Hepatocyte (in vitro differentiated cells): ENCODE measurements at regions not wholly inside any gene's neighbourhood (a gene's known extent, or its start where the extent isn't known, plus 50 kb on each side); places are given as distances from the start of the nearest gene placed in this dataset.

Experiments used
- EZH2 ChIP-seq: fragments of 200-600 bp; sonication (generic); IDR thresholded peaks from 2 replicates; pipeline ENCODE4 v1.6.1; 2016; ENCODE audit warnings: antibody characterized with exemption, mild to moderate bottlenecking, borderline replicate concordance
- EZH2phosphoT487 ChIP-seq: fragments of 200-600 bp; sonication (generic); IDR thresholded peaks from one replicate; pipeline ENCODE4 v1.6.1; 2018; ENCODE audit warnings: antibody characterized with exemption, mild to moderate bottlenecking, low read depth, moderate library complexity; ENCODE audit not compliant: unreplicated experiment, severe bottlenecking
- TF ChIP-seq, protein P1 (sequence below): fragments of 200-600 bp; sonication (generic); IDR thresholded peaks from 2 replicates; pipeline ENCODE4 v1.5.1; 2016; ENCODE audit warnings: antibody characterized with exemption, mild to moderate bottlenecking; ENCODE audit not compliant: poor library complexity

DNA sequence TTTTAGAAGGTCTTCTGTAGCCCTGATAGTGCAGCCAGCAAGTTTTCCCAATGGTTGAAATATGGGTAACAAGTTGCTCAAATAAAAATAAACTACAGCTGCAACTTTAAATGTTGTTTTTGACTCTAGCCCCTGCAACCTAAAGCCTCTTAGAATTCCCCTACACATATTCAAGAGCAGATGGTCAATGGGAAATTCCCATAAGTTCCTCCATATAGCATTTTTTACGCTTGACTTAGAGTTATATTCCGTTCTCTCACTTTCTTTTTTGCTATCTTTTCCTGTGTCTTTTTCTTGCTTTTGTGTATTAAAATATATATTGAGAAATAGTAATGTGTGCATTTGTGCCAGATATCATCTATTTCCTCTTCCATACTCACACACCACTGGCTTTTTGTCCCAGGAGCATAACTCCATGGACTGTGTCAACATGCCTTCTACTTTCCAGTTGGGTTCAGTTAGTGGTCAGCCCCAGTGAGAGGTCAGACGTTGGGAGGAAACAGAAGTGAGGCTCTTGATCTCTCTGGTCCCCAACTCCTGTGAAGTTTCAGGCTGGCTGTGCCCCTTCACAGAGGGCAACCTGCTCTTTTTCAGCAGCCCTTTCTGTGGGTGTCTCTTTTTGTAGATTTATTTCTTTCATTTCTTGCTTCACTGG, 63.3 kb upstream of the TP63 start:
- no peak for TF ChIP-seq EZH2phosphoT487
- TF ChIP-seq, protein P1, sequence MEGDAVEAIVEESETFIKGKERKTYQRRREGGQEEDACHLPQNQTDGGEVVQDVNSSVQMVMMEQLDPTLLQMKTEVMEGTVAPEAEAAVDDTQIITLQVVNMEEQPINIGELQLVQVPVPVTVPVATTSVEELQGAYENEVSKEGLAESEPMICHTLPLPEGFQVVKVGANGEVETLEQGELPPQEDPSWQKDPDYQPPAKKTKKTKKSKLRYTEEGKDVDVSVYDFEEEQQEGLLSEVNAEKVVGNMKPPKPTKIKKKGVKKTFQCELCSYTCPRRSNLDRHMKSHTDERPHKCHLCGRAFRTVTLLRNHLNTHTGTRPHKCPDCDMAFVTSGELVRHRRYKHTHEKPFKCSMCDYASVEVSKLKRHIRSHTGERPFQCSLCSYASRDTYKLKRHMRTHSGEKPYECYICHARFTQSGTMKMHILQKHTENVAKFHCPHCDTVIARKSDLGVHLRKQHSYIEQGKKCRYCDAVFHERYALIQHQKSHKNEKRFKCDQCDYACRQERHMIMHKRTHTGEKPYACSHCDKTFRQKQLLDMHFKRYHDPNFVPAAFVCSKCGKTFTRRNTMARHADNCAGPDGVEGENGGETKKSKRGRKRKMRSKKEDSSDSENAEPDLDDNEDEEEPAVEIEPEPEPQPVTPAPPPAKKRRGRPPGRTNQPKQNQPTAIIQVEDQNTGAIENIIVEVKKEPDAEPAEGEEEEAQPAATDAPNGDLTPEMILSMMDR: no peak
- no peak for TF ChIP-seq EZH2
